Muscle layer of colon (tissue), 2 donors: ENCODE measurements at regions not wholly inside any gene's neighbourhood (a gene's known extent, or its start where the extent isn't known, plus 50 kb on each side); places are given as distances from the start of the nearest gene placed in this dataset.

ENCODE experiments used
- H3K27ac ChIP-seq: one replicate; pipeline ENCODE4 v1.7.0; 2013; ENCODE audit warnings: low read depth, mild to moderate bottlenecking, low read length, moderate library complexity
- H3K27me3 ChIP-seq, 2 donors: one replicate each; pipeline ENCODE4 v1.7.0; 2013; ENCODE audit warnings: low read length in 2 of 2, mild to moderate bottlenecking in 2 of 2; ENCODE audit not compliant: insufficient read depth in 2 of 2, control insufficient read depth in 1 of 2
- H3K36me3 ChIP-seq: one replicate; pipeline ENCODE4 v1.7.0; 2013; ENCODE audit warnings: mild to moderate bottlenecking, low read length; ENCODE audit not compliant: insufficient read depth
- H3K4me1 ChIP-seq: one replicate; pipeline ENCODE4 v1.7.0; 2013; ENCODE audit warnings: mild to moderate bottlenecking, low read length; ENCODE audit not compliant: insufficient read depth
- H3K4me3 ChIP-seq, 2 donors: one replicate each; pipeline ENCODE4 v1.7.0; 2013; ENCODE audit warnings: low read length in 2 of 2, low read depth in 1 of 2, mild to moderate bottlenecking in 1 of 2, moderate library complexity in 1 of 2
- H3K9ac ChIP-seq: one replicate; pipeline ENCODE4 v1.7.0; 2013; ENCODE audit warnings: low read length
- H3K9me3 ChIP-seq: one replicate; pipeline ENCODE4 v1.7.0; 2013; ENCODE audit warnings: mild to moderate bottlenecking, low read length
- donor health status: abdominal sarcoma.
- donor health status: Adenocarcinoma of cecum.

GRCh38 chr20:22501566-22502344 is 82.6 kb downstream of the FOXA2 start:
- H3K27ac ChIP-seq: no peak overlapping the region
- H3K36me3 ChIP-seq: no peaks in the 10 kb centered on the region
- H3K4me3 ChIP-seq: no peak overlapping the region
- H3K4me1 ChIP-seq: no peaks in the 10 kb centered on the region
- H3K9me3 ChIP-seq: no peaks in the 10 kb centered on the region
- no peaks in the 10 kb centered on the region for H3K27me3 ChIP-seq
- no peak overlapping the region for H3K9ac ChIP-seq

GRCh38 chr20:22501034-22501433 is 83.3 kb downstream of the FOXA2 start:
- no peaks in the 10 kb centered on the region for H3K27me3 ChIP-seq
- H3K9ac ChIP-seq: no peak overlapping the region
- no peak overlapping the region for H3K4me3 ChIP-seq
- H3K4me1 ChIP-seq: no peaks in the 10 kb centered on the region
- H3K27ac ChIP-seq: no peak overlapping the region
- no peaks in the 10 kb centered on the region for H3K9me3 ChIP-seq
- no peaks in the 10 kb centered on the region for H3K36me3 ChIP-seq

GRCh38 chr20:22499515-22500166 is 84.7 kb downstream of the FOXA2 start:
- no peaks in the 10 kb centered on the region for H3K9me3 ChIP-seq
- no peaks in the 10 kb centered on the region for H3K27me3 ChIP-seq
- no peak overlapping the region for H3K27ac ChIP-seq
- H3K4me3 ChIP-seq: no peak overlapping the region
- H3K9ac ChIP-seq: no peak overlapping the region
- no peaks in the 10 kb centered on the region for H3K36me3 ChIP-seq
- no peaks in the 10 kb centered on the region for H3K4me1 ChIP-seq

GRCh38 chr20:22496817-22497216 is 87.6 kb downstream of the FOXA2 start:
- H3K4me3 ChIP-seq: no peak overlapping the region
- H3K9ac ChIP-seq: no peak overlapping the region
- no peaks in the 10 kb centered on the region for H3K36me3 ChIP-seq
- no peaks in the 10 kb centered on the region for H3K9me3 ChIP-seq
- H3K4me1 ChIP-seq: no peaks in the 10 kb centered on the region
- no peak overlapping the region for H3K27ac ChIP-seq
- H3K27me3 ChIP-seq: no peaks in the 10 kb centered on the region

GRCh38 chr20:22495789-22496188 is 88.6 kb downstream of the FOXA2 start:
- Histone ChIP-seq H3K4me3 (no peak overlapping the region), H3K27me3 (no peaks in the 10 kb centered on the region), H3K27ac (no peak overlapping the region), H3K36me3 (no peaks in the 10 kb centered on the region), H3K9me3 (no peaks in the 10 kb centered on the region), H3K9ac (no peak overlapping the region), H3K4me1 (no peaks in the 10 kb centered on the region)

- Histone ChIP-seq H3K36me3 (no peaks in the 10 kb centered on the region), H3K4me1 (no peaks in the 10 kb centered on the region), H3K9me3 (no peaks in the 10 kb centered on the region), H3K9ac (no peak overlapping the region), H3K27ac (no peak overlapping the region), H3K4me3 (no peak overlapping the region), H3K27me3 (no peaks in the 10 kb centered on the region)
Measured at GRCh38 chr20:22495172-22495571, 89.2 kb downstream of the FOXA2 start.

- Histone ChIP-seq H3K27me3 (no peaks in the 10 kb centered on the region), H3K9me3 (no peaks in the 10 kb centered on the region), H3K36me3 (no peaks in the 10 kb centered on the region), H3K4me1 (no peaks in the 10 kb centered on the region), H3K9ac (no peak overlapping the region), H3K4me3 (no peak overlapping the region), H3K27ac (no peak overlapping the region)
Measured at GRCh38 chr20:22492497-22492896, 91.9 kb downstream of the FOXA2 start.

GRCh38 chr20:22491194-22491505 is 93.2 kb downstream of the FOXA2 start:
- no peak overlapping the region for H3K4me3 ChIP-seq
- no peaks in the 10 kb centered on the region for H3K9me3 ChIP-seq
- no peak overlapping the region for H3K9ac ChIP-seq
- no peak overlapping the region for H3K27ac ChIP-seq
- no peaks in the 10 kb centered on the region for H3K4me1 ChIP-seq
- no peaks in the 10 kb centered on the region for H3K27me3 ChIP-seq
- no peaks in the 10 kb centered on the region for H3K36me3 ChIP-seq

GRCh38 chr20:22490287-22491193 is 93.8 kb downstream of the FOXA2 start:
- H3K27me3 ChIP-seq: no peaks in the 10 kb centered on the region
- H3K4me3 ChIP-seq: no peak overlapping the region
- no peak overlapping the region for H3K27ac ChIP-seq
- no peak overlapping the region for H3K9ac ChIP-seq
- no peaks in the 10 kb centered on the region for H3K4me1 ChIP-seq
- no peaks in the 10 kb centered on the region for H3K9me3 ChIP-seq
- H3K36me3 ChIP-seq: no peaks in the 10 kb centered on the region

GRCh38 chr20:22489626-22490286 is 94.6 kb downstream of the FOXA2 start:
- H3K4me1 ChIP-seq: no peaks in the 10 kb centered on the region
- no peak overlapping the region for H3K9ac ChIP-seq
- H3K27ac ChIP-seq: no peak overlapping the region
- H3K27me3 ChIP-seq: no peaks in the 10 kb centered on the region
- no peaks in the 10 kb centered on the region for H3K36me3 ChIP-seq
- H3K4me3 ChIP-seq: no peak overlapping the region
- no peaks in the 10 kb centered on the region for H3K9me3 ChIP-seq

GRCh38 chr20:22480336-22480735 is 104.0 kb downstream of the FOXA2 start:
- no peaks in the 10 kb centered on the region for H3K27me3 ChIP-seq
- no peak overlapping the region for H3K4me3 ChIP-seq

More at GRCh38 chr20:22480336-22480735, 104.0 kb downstream of the FOXA2 start:
- Histone ChIP-seq H3K27ac (no peak overlapping the region), H3K4me1 (no peaks in the 10 kb centered on the region), H3K9me3 (no peaks in the 10 kb centered on the region), H3K9ac (no peak overlapping the region), H3K36me3 (no peaks in the 10 kb centered on the region)
